C4-2B (cell line): ENCODE measurements at regions not wholly inside any gene's neighbourhood (a gene's known extent, or its start where the extent isn't known, plus 50 kb on each side); places are given as distances from the start of the nearest gene placed in this dataset.
"Not testable (repeated sequence)": the region's sequence is repeated elsewhere in the genome, so short reads cannot be mapped to it uniquely, and the experiment has no call there.

ENCODE experiments used
- H3K27ac ChIP-seq: fragments of 450-650 bp; 2 replicates; pipeline ENCODE4 v1.5.1; 2017
- CTCF ChIP-seq: fragments of 450-650 bp; conservative IDR thresholded peaks from 2 replicates; pipeline ENCODE4 v1.5.1; 2017; ENCODE audit warnings: mild to moderate bottlenecking
- ZFX ChIP-seq: fragments of 450-650 bp; IDR thresholded peaks from 2 replicates; pipeline ENCODE4 v1.6.1; 2017

GRCh38 chr6:140653972-140654371, 1279.5 kb upstream of the CITED2 start:
- TF ChIP-seq ZFX = no peak
- TF ChIP-seq CTCF = no peak
- no peak overlapping the region for H3K27ac ChIP-seq

- no peak overlapping the region for H3K27ac ChIP-seq
- TF ChIP-seq CTCF = no peak
- no peak for TF ChIP-seq ZFX
These were observed 1279.1 kb upstream of the CITED2 start for GRCh38 chr6:140653506-140653905.

- H3K27ac ChIP-seq = not testable (repeated sequence)
These were observed 1275.1 kb upstream of the CITED2 start for GRCh38 chr6:140649502-140649901.

- not testable (repeated sequence) for H3K27ac ChIP-seq
These were observed 1272.9 kb upstream of the CITED2 start for GRCh38 chr6:140647322-140647721.

GRCh38 chr6:140644017-140644416, 1269.6 kb upstream of the CITED2 start:
- H3K27ac ChIP-seq = no peak overlapping the region
- TF ChIP-seq ZFX (no peak), CTCF (no peak)

- TF ChIP-seq ZFX (no peak), CTCF (no peak)
- no peak overlapping the region for H3K27ac ChIP-seq
These were observed 1267.0 kb upstream of the CITED2 start for GRCh38 chr6:140641412-140641811.

- TF ChIP-seq CTCF = no peak
- no peak for TF ChIP-seq ZFX
- H3K27ac ChIP-seq = no peak overlapping the region
These were observed 1262.5 kb upstream of the CITED2 start for GRCh38 chr6:140636908-140637402.

GRCh38 chr6:140636271-140636907, 1261.9 kb upstream of the CITED2 start:
- TF ChIP-seq ZFX = no peak
- no peak for TF ChIP-seq CTCF

More at GRCh38 chr6:140636271-140636907, 1261.9 kb upstream of the CITED2 start:
- H3K27ac ChIP-seq = no peak overlapping the region
